Mucosa of descending colon (tissue), 3 donors: ENCODE measurements at regions not wholly inside any gene's neighbourhood (a gene's known extent, or its start where the extent isn't known, plus 50 kb on each side); places are given as distances from the start of the nearest gene placed in this dataset.

Experiments used
- ATAC-seq: fragments of 200-7000 bp; cut with Tn5 transposase; one replicate; pipeline ENCODE4 v1.9.1; 2020; ENCODE audit warnings: mild to moderate bottlenecking, moderate library complexity
- DNase-seq, 3 donors: peaks; one replicate each; pipeline ENCODE4 v3.0.0-alpha.2; 2020
- H3K36me3 ChIP-seq: fragments of 200-600 bp; one replicate; pipeline ENCODE4 v1.8.0; 2021; ENCODE audit warnings: low read depth, mild to moderate bottlenecking
- H3K4me1 ChIP-seq: fragments of 200-600 bp; one replicate; pipeline ENCODE4 v1.8.0; 2021; ENCODE audit warnings: low read depth, mild to moderate bottlenecking
- H3K4me3 ChIP-seq: fragments of 200-600 bp; one replicate; pipeline ENCODE4 v1.8.0; 2021; ENCODE audit warnings: mild to moderate bottlenecking
- H3K9me3 ChIP-seq: fragments of 200-600 bp; one replicate; pipeline ENCODE4 v1.8.0; 2021; ENCODE audit warnings: mild to moderate bottlenecking
- CTCF ChIP-seq: fragments of 200-600 bp; IDR thresholded peaks from one replicate; pipeline ENCODE4 v1.8.0; 2022; ENCODE audit warnings: antibody characterized with exemption, mild to moderate bottlenecking
- intact Hi-C, 2 donors: fragments of 100-400 bp; cut with DNase I in 1 of 2; cut with micrococcal nuclease in 1 of 2; formaldehyde crosslinking; loops; one replicate each; pipeline versions ENCODE4 v1.11.0 to v1.11.1; 2022; cut with DNase I, micrococcal nuclease
- donor health status: DM: no; HTN: no; CAD: no; lungs with moderate emphysema.
- donor health status: DM: no; HTN: no; CAD: no.
- donor health status: DM: no; HTN: yes; CAD: no.

- TF ChIP-seq CTCF, result no peak
- DNase-seq (no peak), ATAC-seq (no peak)
- Histone ChIP-seq H3K4me1 (peaks cover 3% of the 10 kb centered on the region), H3K36me3 (no peaks in the 10 kb centered on the region), H3K4me3 (no peak overlapping the region), H3K9me3 (no peaks in the 10 kb centered on the region)
- intact Hi-C loops, result no loop called here
These were observed 74.5 kb upstream of the SP4 start for GRCh38 chr7:21353388-21353780.

DNA sequence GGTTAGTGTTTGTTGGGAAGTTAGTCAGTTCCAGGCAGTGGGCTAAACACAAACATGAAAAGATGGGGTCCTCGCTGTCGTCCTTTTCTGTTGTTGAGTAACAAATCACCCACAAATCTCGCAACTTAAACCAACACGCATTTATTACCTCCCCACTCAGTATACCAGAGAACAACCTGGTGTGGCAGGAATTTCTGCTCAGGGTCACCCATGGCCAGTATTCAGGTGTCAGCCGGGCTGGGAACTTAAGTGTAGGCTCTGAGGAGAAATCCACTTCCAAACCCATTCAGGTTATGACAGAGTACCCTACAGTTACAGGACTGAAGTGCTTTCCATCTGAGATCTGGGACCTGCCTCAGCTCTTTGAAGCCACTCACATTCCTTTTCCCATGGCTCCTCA, 73.6 kb upstream of the SP4 start:
- H3K36me3 ChIP-seq, result no peaks in the 10 kb centered on the region
- ATAC-seq (no peak), DNase-seq (no peak)
- no peak for TF ChIP-seq CTCF
- intact Hi-C loops, result no loop called here
- H3K4me3 ChIP-seq, result no peak overlapping the region
- no peaks in the 10 kb centered on the region for H3K9me3 ChIP-seq
- H3K4me1 ChIP-seq, result peaks cover 3% of the 10 kb centered on the region

DNA sequence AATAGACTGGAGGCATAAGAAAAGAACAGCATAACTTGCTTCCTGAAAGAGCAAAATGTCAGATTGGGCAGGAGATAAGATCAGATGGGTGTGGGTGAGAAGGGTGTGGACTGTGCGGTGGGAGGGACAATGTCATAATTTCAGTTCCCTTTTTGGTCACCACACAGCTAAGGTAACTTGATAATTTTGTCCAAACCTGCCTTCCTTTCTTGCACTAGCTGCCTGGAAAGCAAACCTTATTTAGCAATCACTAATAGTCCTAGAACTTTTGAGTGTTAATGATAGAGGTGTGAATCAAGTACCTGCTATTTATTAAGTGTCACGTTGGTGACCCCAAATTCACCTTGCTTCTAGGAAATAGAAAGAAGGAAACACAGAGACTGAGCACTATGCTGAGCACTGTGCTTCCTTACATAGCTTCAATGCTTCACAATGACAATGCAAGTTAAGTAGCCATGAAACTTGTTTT, 72.4 kb upstream of the SP4 start:
- Histone ChIP-seq H3K4me1 (peaks cover 3% of the 10 kb centered on the region), H3K9me3 (no peaks in the 10 kb centered on the region), H3K36me3 (no peaks in the 10 kb centered on the region), H3K4me3 (no peak overlapping the region)
- no peak for TF ChIP-seq CTCF
- DNase-seq, result peak in 1 of 3 donors; percentile 34
- intact Hi-C loops, result no loop called here
- peak; percentile 88 for ATAC-seq

GRCh38 chr7:21356616-21357015, 71.3 kb upstream of the SP4 start:
- intact Hi-C loops, result no loop called here
- Histone ChIP-seq H3K4me3 (no peak overlapping the region), H3K36me3 (no peaks in the 10 kb centered on the region), H3K9me3 (no peaks in the 10 kb centered on the region), H3K4me1 (peaks cover 3% of the 10 kb centered on the region)
- DNase-seq, result no peak
- TF ChIP-seq CTCF, result no peak
- no peak for ATAC-seq

GRCh38 chr7:21357151-21358097, 70.5 kb upstream of the SP4 start:
- DNase-seq, result no peak
- Histone ChIP-seq H3K4me3 (no peak overlapping the region), H3K4me1 (peaks cover 3% of the 10 kb centered on the region), H3K36me3 (no peaks in the 10 kb centered on the region), H3K9me3 (no peaks in the 10 kb centered on the region)
- TF ChIP-seq CTCF, result no peak
- ATAC-seq, result no peak
- intact Hi-C loops, result no loop called here
